ENCODE measurements at regions not wholly inside any gene's neighbourhood (a gene's known extent, or its start where the extent isn't known, plus 50 kb on each side); places are given as distances from the start of the nearest gene placed in this dataset.

- TF ChIP-seq EP300 (IDR thresholded peaks at IDR 0.05) (no peak), CTCF (IDR thresholded peaks at IDR 0.05) (no peak), POLR2A (IDR thresholded peaks at IDR 0.05) (no peak)
Observed at GRCh38 chr17:33615861-33616260, 322.8 kb upstream of the ASIC2 start.
